Suppressor macrophage (primary cell): ENCODE measurements at regions not wholly inside any gene's neighbourhood (a gene's known extent, or its start where the extent isn't known, plus 50 kb on each side); places are given as distances from the start of the nearest gene placed in this dataset.

Experiments used
- DNase-seq, 4 experiments: peaks; one replicate each; pipeline ENCODE4 v3.0.0-alpha.2; 2020 to 2022

GRCh38 chr16:85477801-85478363 is 135.2 kb upstream of the GSE1 start:
- DNase-seq, result no peak

- peak in 2 of 4 experiments; percentile 38 to 63 for DNase-seq
Observed at GRCh38 chr16:85479972-85480726, 133.0 kb upstream of the GSE1 start.

- DNase-seq, result no peak
Observed at GRCh38 chr16:85480727-85481101, 132.4 kb upstream of the GSE1 start.

GRCh38 chr16:85481206-85481605 is 131.9 kb upstream of the GSE1 start:
- no peak for DNase-seq

GRCh38 chr16:85481738-85482137 is 131.4 kb upstream of the GSE1 start:
- no peak for DNase-seq

GRCh38 chr16:85483424-85483823 is 129.7 kb upstream of the GSE1 start:
- no peak for DNase-seq

- peak; percentile 13 to 49 (median 32) for DNase-seq
Observed at GRCh38 chr16:85484347-85485300, 128.5 kb upstream of the GSE1 start.

- no peak for DNase-seq
Observed at GRCh38 chr16:85485379-85485778, 127.7 kb upstream of the GSE1 start.

- no peak for DNase-seq
Observed at GRCh38 chr16:85486256-85486915, 126.7 kb upstream of the GSE1 start.

GRCh38 chr16:85488414-85488813 is 124.7 kb upstream of the GSE1 start:
- DNase-seq, result no peak

- no peak for DNase-seq
Observed at GRCh38 chr16:85490407-85491057, 122.6 kb upstream of the GSE1 start.

GRCh38 chr16:85491058-85491771 is 121.9 kb upstream of the GSE1 start:
- DNase-seq, result peak; percentile 27 to 61 (median 44)

- DNase-seq, result no peak
Observed at GRCh38 chr16:85491798-85492294, 121.3 kb upstream of the GSE1 start.

GRCh38 chr16:85492295-85492864 is 120.7 kb upstream of the GSE1 start:
- DNase-seq, result peak in 1 of 4 experiments; percentile 53

- no peak for DNase-seq
Observed at GRCh38 chr16:85494315-85494714, 118.8 kb upstream of the GSE1 start.

GRCh38 chr16:85495259-85495658 is 117.9 kb upstream of the GSE1 start:
- no peak for DNase-seq

GRCh38 chr16:85495823-85496538 is 117.1 kb upstream of the GSE1 start:
- no peak for DNase-seq

- no peak for DNase-seq
Observed at GRCh38 chr16:85497622-85498314, 115.4 kb upstream of the GSE1 start.

- DNase-seq, result no peak
Observed at GRCh38 chr16:85498607-85499006, 114.5 kb upstream of the GSE1 start.

GRCh38 chr16:85500220-85500619 is 112.9 kb upstream of the GSE1 start:
- DNase-seq, result no peak
